ENCODE measurements at regions not wholly inside any gene's neighbourhood (a gene's known extent, or its start where the extent isn't known, plus 50 kb on each side); places are given as distances from the start of the nearest gene placed in this dataset.

DNA sequence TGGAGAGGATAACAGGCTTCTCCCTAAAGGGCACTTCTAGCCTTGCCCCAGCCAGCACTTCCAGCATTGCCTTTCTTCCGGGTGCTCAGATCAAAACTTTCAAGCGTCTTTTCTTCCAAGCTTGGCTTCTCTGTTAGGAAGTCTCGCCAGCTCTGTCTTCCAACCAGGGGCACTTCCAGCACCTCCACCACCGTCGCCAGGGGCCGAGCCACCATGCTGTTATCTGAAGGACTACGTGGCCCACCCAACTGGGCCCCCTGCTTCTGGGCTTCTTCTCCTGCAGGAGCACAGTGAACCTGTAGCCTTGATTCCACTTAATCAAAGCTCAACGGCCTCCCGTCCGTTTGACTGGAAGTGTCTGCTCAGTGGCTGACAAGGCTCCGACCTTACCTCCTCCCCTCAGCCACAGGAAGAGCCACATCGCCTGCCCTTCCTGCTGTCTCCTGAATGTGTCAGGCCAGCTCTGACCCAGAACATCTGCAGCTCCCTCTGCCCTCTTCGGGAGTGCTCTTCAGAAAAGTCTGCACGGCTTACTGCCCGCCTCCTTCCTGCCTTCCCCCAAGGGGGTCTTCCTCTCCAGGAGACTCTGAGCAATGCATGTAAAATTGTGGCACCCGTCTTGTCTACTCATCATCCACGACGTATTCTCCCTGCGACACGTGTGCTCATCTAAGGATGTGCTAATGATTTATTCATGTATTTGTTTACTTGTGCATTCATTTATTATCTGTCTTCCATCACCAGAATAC, 527.0 kb downstream of the CDH26 start:
- DNase-seq = no peak

DNA sequence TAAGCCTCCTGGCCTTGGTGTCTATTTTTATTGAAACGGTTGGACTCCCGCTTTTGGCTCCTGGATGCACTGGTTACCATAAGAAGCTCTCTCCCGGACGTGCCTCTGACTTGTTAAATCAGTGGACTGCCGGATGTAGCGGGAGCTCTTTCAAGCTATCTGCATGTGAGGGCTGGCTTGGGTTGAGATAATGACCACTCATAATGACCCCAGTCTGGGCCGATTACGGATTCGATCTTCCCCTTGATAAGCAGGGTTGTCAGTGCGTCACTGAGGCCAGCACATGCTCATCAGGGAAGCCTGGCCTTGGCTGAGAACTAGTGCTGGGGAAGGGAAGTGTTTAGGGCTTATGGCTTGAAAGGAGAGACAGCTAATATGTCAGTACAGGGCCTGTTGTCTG, 528.1 kb downstream of the CDH26 start:
- DNase-seq = no peak

DNA sequence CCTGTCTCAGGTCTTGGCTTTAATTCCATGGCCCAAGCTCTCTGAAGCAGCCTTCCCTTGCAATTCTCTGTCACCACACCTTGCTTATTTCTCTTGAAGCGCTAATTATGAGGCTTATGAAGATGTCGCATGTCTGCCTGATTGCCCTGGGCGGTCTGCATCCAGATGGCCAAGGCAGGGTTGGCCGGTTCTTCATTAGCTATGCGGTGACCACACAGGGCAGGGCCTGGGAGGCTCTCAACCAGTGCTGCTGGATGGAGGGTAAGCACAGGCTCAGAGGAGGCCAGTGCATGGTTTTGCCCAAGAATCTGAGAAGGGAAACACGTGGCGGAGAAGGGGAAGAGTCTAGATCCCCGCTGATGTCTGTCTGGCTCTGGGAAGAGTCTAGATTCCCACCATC, 528.7 kb downstream of the CDH26 start:
- DNase-seq = no peak

DNA sequence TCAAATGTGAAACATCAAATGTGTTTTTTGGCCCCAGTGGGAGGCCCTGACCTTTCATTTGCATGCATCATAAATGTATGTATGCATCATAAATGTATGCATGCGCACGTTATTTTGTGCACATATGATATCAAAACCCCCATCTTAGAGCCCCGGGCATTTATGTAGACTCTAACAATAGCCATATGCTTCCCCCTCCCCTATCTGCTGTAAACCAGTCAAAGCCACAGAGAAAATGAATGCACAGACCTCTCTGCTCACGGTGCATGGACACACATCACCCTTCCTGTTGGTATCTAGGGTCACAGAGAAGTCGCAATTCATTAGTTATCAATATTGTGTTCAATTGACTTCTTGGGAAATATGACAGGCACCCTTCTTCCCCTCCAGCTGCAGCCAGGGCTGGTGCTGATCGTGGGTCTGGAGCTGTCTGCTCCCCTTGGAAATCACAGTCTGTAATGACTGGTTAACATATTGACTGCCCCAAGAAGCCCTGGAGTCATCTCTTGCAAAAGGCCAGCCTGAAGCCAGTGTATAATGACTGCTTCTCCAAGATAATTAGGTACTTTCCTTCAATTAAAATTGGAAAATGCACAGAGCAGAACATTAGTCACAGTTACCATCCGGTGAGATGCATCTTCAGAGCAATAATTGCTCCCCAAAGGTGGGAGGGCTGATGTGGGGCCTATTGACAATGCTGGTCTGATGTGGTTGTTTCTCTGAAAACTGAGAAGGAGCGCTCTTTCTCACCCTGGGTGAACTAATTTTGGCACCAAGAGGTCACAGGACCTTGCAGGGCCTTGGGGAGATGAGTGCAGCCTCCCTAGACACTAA, 532.2 kb downstream of the CDH26 start:
- DNase-seq = no peak

DNA sequence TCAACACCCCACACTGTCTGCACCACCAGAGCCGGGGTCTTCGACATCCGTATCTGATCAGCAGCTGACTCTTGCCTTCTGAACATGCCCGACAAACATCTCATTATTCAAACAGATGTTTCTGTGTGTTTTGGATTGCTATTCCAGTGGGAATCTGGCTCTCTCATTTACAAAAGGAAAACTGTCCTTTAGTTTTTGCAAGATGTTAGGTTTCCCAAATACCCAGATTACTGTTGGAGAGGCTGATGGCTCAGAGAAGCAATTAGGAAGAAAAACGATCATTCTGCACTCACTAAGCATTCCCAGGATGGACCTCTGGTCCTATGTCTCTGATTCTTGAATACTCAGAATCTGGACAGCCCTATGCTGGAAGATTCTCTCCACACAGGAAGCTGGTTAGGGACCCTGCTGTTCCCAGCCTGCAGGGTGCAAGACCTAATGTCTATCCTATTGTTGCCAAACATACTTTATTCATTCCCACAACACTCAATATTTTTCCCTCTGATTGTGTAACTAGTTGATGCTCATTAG, 532.9 kb downstream of the CDH26 start:
- no peak for DNase-seq

DNA sequence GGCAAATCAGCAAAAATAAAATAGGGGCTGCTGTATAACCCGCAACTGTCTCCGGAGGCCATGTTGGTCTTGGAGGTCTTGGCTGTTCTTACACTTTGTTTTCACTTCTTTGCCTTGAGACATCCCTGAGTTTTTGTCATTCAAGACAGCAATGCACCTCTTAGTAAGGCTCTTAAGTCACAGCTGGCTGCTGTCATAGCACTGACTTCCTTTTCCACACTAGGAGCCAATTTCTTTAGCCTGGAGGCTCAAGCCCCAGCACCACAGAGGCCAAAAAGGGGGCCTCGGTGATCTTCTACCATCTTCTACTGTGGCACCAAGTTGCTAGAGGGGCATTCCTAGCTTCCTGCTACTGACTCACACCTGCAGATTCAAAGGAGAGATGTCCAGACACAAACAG, 536.3 kb downstream of the CDH26 start:
- no peak for DNase-seq

DNA sequence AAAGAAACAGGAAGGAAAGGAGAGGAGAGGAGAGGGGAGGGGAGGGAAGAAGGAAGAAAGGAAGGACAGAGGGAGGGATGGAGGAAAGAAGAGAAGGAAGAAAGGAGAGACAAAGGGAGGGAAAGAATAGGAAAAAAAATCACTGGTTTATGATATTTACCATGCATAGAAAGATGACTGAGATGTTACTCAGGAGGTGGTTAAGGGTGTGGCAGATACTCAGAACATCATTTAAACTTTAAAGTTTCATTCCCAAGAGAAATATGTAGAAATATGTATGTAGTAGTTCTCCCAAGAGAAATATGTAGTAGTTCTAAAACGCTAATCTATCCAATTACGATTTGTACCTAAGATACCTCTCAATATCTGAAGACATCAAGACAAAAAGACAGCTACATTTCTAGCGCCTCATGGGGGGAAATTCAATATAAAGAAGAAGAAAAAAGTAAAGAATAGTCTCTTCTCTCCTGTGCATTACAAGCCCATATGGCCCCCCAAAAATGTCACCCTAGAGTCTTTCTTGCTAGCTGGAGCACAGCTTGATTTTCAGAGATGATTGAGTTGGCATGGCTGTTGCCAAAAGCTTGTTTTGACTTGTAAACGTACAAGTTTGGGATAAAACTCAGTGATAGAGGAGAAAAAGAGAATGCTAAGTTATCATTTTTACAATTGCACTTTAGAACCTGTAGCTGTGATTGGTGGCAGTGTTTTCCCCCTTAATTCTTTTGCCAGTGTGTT, 539.2 kb downstream of the CDH26 start:
- DNase-seq = no peak

DNA sequence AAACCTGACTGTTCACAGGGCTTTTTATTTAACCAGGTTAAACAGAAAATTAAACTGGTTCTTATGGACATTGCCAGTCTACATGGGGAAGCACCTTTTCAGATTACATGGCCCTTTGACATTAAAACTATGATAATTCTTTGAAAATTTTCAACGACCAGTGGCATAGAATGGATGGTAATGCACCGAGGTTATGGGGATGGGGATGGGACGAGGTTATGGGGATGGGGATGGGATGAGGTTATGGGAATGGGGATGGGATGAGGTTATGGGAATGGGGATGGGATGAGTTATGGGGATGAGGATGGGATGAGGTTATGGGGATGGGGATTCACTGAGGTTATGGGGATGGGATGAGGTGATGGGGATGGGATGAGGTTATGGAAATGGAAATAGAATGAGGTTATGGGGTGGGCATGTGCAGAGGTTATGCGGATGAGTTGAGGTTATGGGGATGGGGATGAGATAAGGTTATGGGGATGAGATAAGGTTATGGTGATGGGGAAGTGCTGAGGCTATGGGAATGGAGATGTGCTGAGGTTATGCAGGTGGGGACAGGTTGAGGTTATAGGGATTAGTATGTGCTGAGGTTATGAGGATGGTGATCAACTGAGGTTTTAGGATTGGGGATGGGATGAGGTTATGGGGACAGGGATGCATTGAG, 541.9 kb downstream of the CDH26 start:
- DNase-seq = no peak

DNA sequence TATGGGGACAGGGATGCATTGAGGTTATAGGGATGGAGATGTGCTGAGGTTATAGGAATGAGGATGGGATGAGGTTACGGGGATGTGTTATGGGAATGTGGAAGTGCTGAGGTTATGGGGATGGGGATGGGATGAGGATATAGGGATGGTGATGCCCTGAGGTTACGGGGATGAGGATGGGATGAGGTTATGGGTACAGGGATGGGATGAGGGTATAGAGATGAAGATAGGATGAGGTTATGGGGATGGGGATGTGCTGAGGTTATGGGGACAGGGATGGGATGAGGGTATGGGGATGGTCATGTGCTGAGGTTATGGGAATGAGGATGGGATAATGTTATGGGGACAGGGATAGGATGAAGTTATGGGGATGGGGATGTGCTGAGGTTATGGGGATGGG, 542.8 kb downstream of the CDH26 start:
- DNase-seq = no peak

DNA sequence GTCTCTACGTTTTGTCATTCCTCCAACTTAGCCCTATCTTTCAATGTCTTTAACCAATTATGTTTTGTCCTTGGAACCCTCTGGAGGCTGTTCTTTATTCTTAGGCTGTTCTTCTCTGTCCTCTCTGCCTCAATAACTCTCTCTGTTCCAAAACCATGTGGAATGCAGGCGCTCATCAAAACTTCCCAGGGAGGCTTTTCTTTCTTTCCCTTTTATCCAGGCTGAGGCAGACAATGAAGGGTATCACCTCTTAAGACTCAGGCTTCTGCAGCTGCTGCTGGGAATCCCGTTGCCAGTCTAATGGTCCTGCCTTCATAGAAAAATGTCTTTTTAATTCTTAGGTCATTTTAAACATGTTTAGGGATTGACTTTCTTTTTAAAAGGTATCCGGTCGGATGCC, 544.7 kb downstream of the CDH26 start:
- no peak for DNase-seq

DNA sequence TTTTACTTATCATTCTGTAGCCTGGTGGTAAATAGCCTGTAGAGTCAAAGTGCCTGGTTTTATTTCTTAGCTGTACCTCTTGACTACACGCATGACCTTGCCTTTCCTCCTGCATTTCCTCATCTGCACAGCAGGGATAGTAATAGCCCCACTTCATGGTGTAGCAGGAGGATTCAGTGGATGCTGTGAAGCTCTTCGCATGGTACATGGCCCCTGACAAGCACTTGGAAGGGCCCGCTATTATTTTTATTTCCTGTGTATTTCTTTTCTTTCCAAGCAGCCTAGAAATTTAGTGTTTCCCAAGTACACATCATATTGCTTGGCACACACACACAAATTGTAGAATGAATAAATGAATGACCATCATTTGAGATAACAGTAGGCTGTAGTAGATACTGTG, 547.2 kb downstream of the CDH26 start:
- DNase-seq = no peak

DNA sequence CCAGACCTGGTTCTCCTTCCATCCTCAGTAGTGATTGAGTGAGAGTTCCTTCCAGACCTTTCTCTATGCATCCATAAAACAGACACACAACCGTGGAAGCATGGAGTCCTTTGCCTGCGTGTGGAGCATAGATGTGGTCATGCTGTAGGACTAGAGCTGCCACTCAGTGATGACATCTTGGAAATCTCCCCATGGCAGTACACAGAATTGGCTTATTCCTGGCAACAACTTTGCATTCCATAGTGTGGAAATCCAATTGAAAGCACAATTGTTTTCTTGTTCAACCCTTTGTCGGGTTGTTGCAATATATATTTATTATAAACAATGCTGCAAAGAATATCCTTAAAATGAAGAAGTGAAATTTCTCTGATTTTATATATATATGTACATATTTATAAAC, 547.8 kb downstream of the CDH26 start:
- DNase-seq = no peak

DNA sequence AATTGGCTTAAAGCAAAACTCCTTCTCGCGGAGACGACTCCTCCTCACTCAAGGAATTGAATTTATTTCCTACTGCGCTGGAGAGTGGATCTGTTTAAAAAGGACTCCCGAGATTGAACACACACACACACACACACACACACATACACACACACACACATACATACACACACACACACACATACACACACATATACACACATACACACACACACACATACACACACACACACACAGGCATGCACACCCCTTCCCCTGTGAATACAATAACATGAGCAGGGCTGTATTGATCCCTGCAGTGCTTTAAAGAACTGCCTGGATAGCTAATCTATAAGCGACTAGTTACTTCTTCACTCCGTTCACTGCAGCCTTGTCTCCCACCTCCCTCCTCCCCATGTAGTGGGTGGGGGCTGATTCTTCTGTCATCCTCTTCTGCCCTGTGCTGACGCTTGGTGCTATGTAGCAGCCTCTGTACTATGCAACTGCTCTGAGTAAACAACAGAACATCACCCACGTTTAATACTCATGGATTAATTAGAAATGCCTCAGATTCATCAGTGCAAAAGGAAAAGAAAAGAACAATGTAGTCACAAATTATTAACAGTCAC, 549.0 kb downstream of the CDH26 start:
- no peak for DNase-seq

DNA sequence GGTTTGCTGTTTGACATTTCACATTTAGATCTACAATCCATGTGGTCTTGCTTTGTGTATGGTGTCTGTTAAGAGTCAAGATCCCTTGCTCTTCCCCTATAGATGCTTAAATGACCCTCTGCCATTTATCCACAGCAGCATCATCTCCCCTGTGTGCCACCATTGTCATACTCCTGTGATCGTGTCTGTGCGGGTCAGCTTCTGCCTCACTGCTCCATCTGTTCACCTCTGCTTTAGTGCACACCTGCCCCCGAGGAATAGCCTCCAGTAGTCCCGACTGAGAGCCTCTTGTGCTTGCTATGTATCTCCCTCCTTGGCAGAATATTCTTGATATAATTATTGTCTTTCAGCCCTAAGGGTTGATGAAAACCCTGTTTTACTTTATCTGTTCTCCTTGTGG, 551.2 kb downstream of the CDH26 start:
- no peak for DNase-seq

DNA sequence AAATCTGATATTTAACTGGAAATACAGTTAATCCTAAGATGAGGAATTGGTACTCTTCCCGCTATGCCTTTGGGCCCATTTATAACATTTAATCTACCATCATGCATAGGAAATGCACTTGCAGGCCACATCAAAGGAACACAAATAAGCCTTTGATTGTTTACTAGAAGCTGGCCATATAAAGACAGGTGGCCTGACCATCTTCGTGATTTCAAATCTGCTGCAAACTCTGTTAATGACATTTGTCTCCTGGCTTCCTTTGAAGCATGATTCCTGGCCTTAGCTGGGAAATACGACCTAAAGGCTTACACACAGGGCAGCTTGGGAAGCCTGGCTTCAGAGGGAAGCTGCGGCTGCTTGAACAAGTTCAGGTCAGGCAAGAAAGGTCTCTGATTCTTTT, 552.1 kb downstream of the CDH26 start:
- DNase-seq = no peak

DNA sequence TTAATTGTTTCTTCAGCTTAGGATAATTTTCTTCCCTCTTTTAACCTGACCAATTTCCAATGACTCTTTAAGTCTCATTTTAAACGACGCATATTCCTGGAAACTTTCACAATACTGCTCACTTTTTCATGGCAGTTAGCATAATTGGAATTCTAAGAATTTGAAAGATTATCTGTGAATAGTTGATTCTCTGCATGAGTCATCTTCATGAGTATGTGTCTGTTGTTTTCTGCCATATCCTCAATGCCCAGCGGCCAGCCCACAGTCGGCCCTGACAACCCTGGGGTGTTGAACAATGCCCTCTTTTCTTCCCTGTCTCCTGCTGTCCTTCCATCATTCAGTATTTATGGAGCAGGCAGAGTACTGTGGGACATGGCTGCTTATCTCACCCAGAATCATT, 554.2 kb downstream of the CDH26 start:
- no peak for DNase-seq

DNA sequence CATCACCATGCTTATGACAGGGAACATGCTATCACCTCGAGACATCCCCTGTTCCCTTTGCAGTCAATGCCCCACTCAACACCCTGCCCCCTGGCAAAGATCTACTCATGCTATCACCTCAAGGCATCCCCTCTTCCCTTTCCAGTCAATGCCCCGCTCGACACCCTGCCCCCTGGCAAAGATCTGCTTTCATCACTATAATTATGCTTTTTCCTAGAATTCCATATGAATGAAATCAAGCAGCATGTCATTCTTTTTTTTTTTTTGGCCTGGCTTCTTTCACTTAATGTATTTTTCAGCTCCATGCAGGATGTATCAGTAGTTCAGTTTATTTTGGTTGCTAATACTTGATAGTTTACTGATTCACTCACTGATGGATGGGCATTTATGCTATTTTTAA, 554.9 kb downstream of the CDH26 start:
- no peak for DNase-seq

DNA sequence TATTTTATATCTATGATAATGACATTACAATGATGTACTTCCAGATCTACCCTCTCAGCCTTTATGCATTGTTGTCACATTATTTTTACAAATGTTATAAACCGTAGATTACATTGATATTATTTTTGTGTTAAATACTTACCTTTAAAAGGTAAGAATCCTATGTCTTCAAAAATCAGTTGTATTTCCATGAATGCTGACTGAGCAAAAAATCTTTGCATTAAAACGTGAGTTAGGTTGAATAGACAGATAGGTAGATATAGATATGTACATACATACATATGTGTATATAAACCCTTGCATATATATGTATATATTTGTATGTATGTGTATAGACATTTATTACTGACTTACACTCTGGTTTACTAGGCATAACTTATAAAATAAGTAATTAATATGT, 558.2 kb downstream of the CDH26 start:
- DNase-seq = no peak

DNA sequence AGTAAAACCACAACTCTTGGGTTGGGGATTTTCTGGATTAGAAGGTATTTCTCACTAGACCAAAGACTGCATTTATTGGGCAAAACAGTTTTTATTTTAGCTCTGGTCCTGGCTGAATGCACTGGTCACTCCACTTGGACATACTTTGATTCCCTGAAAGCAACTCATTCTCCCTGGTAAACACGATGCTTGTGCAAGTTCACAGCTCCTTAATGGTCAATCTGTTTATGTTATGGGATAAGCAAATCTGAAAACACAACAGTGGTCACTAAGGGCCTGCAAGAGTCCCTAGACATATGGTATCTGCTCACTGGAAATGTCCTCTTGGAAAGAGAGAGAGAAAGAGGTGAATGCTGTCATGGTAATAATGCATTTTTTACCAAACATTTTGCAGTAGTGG, 559.8 kb downstream of the CDH26 start:
- DNase-seq = no peak

DNA sequence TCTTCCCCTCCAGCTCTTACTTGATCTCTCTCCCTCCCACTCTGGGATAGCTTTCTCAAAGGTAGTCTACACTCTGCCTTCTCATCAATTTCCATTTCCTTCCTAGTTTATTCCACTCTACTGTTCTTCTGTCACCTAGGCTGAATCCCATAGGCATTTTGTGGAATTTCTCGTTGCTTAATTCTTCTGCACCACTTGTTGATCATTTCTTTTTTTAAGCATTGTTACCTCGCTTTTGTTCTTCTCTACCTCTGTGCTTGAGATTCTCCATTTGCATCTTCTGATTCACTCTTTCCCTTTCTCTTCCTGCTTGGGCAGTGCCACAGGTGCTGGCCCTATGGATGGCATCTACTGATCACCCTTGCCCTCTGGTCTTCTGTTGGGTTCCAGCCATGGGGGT, 567.2 kb downstream of the CDH26 start:
- DNase-seq = no peak

DNA sequence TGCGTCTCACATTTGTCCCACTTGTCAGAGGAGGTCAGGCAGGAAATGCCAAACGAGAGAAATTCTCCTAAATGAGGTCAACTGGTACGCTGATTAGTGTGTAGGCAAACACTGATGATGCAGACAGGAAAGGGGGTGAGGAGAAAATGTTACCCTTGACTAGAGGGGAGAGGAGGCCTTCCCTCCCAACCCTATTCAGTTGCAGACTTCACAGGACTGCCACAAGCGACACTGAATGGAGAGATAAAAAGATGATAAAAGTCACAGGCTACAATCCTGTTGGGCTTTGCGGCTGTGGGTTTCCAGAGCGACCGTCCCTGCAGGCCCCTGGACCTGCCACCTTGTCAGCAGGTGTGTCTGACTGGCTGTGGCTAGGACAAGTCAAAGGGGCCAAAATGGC, 569.4 kb downstream of the CDH26 start:
- DNase-seq = no peak

DNA sequence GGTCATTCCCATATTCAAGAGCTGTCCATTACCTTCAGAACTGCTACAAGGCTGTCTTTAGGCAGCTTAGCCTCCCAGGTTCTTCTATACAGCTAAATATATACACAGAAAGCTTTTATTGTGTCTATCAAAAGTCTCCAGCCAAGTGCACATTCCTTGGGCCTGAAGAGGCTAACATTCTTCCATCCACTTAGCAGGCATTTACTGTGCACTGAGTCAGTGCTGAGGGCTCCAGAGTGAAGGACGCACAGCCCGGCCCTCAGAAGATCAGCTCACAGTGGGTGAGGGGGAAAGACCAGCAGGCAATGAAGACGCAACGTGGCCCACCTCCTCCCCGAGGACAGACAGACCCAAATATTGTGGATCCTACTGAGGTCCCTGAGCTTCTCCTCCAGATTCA, 569.9 kb downstream of the CDH26 start:
- DNase-seq = no peak

DNA sequence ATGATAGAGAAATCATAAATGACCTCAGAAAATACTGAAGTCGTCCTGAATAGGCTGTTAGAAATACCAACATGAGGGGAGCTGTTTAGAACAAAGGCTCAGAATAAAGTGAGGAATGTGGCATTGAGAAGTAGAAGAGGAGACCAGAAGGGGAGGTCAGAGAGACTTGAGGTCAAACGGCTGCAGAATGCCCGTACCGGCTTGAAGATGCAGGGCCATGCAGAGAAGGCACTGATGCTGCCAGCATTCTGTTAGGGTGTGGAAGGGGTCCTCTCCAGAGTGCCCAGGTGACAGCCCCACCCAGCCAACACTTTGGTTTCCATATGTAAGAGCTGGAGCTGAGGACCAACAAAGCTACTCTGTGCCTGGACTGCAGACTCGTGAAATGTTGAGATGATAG, 570.9 kb downstream of the CDH26 start:
- DNase-seq = no peak

Data from CD4-positive, alpha-beta T cell treated with Interleukin-17A for 4 hours (primary cell).